Rectal smooth muscle tissue (tissue), 1 donor: ENCODE measurements at regions not wholly inside any gene's neighbourhood (a gene's known extent, or its start where the extent isn't known, plus 50 kb on each side); places are given as distances from the start of the nearest gene placed in this dataset.

ENCODE experiments used
- H3K27ac ChIP-seq: one replicate; pipeline ENCODE4 v1.7.0; 2013; ENCODE audit warnings: low read depth, low read length, inconsistent platforms
- H3K27me3 ChIP-seq: one replicate; pipeline ENCODE4 v1.7.0; 2013; ENCODE audit warnings: low read length; ENCODE audit not compliant: control insufficient read depth, insufficient read depth
- H3K36me3 ChIP-seq: one replicate; pipeline ENCODE4 v1.7.0; 2013; ENCODE audit warnings: low read length; ENCODE audit not compliant: control insufficient read depth, insufficient read depth
- H3K4me1 ChIP-seq: one replicate; pipeline ENCODE4 v1.7.0; 2013; ENCODE audit warnings: low read length; ENCODE audit not compliant: control insufficient read depth, insufficient read depth
- H3K4me3 ChIP-seq: one replicate; pipeline ENCODE4 v1.7.0; 2013; ENCODE audit warnings: low read length
- H3K9ac ChIP-seq: one replicate; pipeline ENCODE4 v1.7.0; 2013; ENCODE audit warnings: low read length

DNA sequence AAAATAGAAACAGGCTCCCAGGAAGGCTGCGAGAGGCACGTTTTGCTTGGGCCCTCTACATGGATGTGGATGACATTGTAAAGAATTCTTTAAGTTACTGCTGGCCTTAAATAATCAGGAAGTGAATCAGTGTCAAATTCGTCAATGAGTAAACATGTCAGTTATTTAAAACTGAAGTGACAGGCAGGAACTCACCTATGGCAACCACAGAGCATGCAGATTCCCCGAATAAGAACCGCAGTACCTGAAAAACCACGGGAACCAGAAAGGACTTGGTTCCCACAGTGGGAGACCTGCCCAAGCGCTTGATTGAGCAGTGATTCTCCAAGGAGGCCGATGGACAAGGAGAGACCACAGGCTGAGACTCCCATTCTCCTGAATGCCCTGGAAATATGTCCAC lies 351.2 kb upstream of the AKR1E2 start:
- Histone ChIP-seq H3K9ac (no peak overlapping the region), H3K27me3 (no peaks in the 10 kb centered on the region), H3K36me3 (no peaks in the 10 kb centered on the region), H3K4me3 (no peak overlapping the region), H3K27ac (no peak overlapping the region), H3K4me1 (no peaks in the 10 kb centered on the region)

- H3K27ac ChIP-seq = no peak overlapping the region
- no peak overlapping the region for H3K4me3 ChIP-seq
- H3K36me3 ChIP-seq = no peaks in the 10 kb centered on the region
- no peaks in the 10 kb centered on the region for H3K27me3 ChIP-seq
- no peak overlapping the region for H3K9ac ChIP-seq
- H3K4me1 ChIP-seq = no peaks in the 10 kb centered on the region
Observed at GRCh38 chr10:4473977-4474376, 352.0 kb upstream of the AKR1E2 start.

DNA sequence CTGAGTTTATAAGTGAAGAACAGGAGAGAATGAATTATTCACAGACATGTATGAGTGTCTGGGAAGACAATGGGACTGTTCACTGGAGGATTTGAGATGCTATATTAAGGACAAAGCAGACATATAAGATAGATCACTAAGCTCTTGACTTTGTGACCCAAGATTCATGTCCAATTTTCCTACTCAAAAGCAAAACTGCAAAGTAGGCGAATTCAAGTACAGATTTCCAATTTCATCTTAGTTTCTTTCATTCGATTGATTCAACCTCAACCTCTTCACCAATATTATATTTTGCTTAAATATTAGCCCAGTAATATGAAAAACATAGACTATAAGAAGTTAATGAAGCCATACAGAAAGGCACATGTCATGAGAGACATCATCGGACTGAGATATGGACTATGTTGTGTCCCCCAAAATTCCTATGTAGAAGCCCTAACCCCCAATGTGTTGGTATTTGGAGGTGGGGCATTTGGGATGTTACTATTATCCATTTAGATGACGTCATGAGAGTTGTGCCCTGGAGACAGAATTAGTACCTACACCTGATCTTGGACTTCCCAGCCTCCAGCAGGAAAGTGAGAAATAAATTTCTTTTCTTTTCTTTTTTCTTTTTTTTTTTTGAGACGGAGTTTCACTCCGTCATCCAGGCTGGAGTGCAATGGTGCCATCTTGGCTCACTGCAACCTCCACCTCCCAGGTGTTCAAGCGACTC lies 353.7 kb upstream of the AKR1E2 start:
- Histone ChIP-seq H3K4me1 (no peaks in the 10 kb centered on the region), H3K4me3 (no peak overlapping the region), H3K27me3 (no peaks in the 10 kb centered on the region), H3K9ac (no peak overlapping the region), H3K27ac (no peak overlapping the region), H3K36me3 (no peaks in the 10 kb centered on the region)

- H3K36me3 ChIP-seq = no peaks in the 10 kb centered on the region
Observed at GRCh38 chr10:4470231-4470835, 355.7 kb upstream of the AKR1E2 start.

GRCh38 chr10:4467481-4467880 lies 358.5 kb upstream of the AKR1E2 start:
- Histone ChIP-seq H3K9ac (no peak overlapping the region), H3K4me1 (no peaks in the 10 kb centered on the region), H3K4me3 (no peak overlapping the region), H3K27me3 (no peaks in the 10 kb centered on the region), H3K36me3 (no peaks in the 10 kb centered on the region), H3K27ac (no peak overlapping the region)

More at GRCh38 chr10:4470231-4470835, 355.7 kb upstream of the AKR1E2 start:
- Histone ChIP-seq H3K9ac (no peak overlapping the region), H3K4me1 (no peaks in the 10 kb centered on the region), H3K27ac (no peak overlapping the region), H3K27me3 (no peaks in the 10 kb centered on the region), H3K4me3 (no peak overlapping the region)

DNA sequence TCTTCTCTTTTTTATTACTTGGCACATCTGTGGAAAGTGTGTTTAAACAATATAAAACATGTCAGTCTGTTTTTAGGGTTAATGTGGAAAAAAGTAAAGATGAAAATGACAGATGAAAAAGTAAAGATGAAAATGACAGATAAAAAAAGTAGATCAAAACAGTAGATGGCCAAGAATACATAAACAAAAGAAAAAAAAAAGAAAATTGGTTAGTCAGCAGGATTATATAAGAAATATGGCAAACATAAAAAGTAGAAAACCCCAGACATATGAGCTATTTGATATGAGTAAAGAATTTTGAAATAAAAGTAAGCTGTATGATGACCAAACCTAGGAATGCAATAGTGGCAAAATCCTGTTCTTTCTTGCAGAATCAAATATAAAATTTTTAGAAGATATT lies 365.7 kb upstream of the AKR1E2 start:
- no peaks in the 10 kb centered on the region for H3K36me3 ChIP-seq
- H3K27me3 ChIP-seq = no peaks in the 10 kb centered on the region
- H3K4me3 ChIP-seq = no peak overlapping the region
- no peak overlapping the region for H3K27ac ChIP-seq
- no peak overlapping the region for H3K9ac ChIP-seq
- no peaks in the 10 kb centered on the region for H3K4me1 ChIP-seq

- H3K27me3 ChIP-seq = no peaks in the 10 kb centered on the region
- no peak overlapping the region for H3K27ac ChIP-seq
- H3K4me3 ChIP-seq = no peak overlapping the region
- H3K36me3 ChIP-seq = no peaks in the 10 kb centered on the region
- no peak overlapping the region for H3K9ac ChIP-seq
- no peaks in the 10 kb centered on the region for H3K4me1 ChIP-seq
Observed at GRCh38 chr10:4459531-4459930, 366.5 kb upstream of the AKR1E2 start.

DNA sequence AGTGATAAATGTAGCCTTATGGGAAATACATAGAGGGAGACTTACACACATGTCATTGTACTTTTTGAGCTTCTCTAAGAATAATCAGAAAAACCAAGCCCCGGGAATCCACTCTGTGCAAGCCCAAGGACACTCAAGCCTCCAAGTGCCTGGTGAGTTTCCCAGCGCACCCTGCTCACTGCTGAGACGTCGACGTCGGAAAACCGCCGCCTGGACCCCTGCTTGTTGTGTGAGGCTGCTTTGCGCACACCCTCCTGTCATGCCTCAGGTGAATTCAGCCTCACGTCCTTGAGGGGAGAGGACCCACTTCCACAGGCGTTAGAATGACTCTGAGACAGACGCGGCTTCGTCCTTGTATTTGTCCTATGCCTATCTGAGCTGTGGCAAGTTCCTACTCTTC lies 368.4 kb upstream of the AKR1E2 start:
- Histone ChIP-seq H3K4me1 (no peaks in the 10 kb centered on the region), H3K9ac (no peak overlapping the region), H3K27me3 (no peaks in the 10 kb centered on the region), H3K4me3 (no peak overlapping the region), H3K36me3 (no peaks in the 10 kb centered on the region), H3K27ac (no peak overlapping the region)

DNA sequence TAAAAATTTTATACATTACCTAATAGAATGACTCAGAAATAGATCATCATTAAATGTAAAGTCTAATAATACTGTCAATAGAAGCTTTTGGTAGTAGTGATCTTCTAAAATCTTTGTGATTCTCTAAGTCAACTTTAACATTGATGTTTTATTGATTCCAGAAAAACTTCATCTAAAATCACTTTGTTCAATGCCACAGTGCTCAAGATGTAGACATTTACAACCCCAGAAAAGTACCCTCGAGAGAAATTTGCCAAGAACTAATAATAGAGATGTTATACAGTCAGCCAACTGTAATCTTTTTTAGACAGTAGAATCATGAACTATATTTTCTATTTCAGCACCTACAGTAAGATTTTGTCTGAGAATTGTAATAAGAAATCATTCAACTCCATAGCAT lies 369.2 kb upstream of the AKR1E2 start:
- no peak overlapping the region for H3K27ac ChIP-seq
- H3K4me1 ChIP-seq = no peaks in the 10 kb centered on the region
- no peak overlapping the region for H3K4me3 ChIP-seq
- H3K9ac ChIP-seq = no peak overlapping the region
- H3K36me3 ChIP-seq = no peaks in the 10 kb centered on the region
- H3K27me3 ChIP-seq = no peaks in the 10 kb centered on the region

DNA sequence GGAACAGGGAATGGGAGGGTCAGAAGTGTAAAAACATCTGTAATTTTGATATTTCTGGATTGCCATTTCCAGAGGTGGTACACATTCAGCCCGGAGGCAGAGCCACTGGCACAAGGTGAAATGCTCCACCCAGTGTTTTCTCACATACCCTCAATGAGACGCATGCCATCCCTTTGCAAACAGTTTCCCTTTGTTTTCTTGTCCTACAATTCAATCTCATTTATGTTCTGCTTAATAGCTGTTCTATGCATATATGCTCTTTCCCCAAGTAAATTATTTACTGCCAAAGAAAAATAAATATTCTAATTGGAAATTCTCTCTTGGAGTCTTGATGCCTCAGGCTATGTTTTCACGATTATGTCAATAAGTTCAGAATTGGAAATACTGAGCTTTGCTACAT lies 369.7 kb upstream of the AKR1E2 start:
- Histone ChIP-seq H3K27ac (no peak overlapping the region), H3K9ac (no peak overlapping the region), H3K4me1 (no peaks in the 10 kb centered on the region), H3K36me3 (no peaks in the 10 kb centered on the region), H3K27me3 (no peaks in the 10 kb centered on the region), H3K4me3 (no peak overlapping the region)

GRCh38 chr10:4453950-4454349 lies 372.1 kb upstream of the AKR1E2 start:
- Histone ChIP-seq H3K4me1 (no peaks in the 10 kb centered on the region), H3K9ac (no peak overlapping the region), H3K27ac (no peak overlapping the region), H3K36me3 (no peaks in the 10 kb centered on the region), H3K27me3 (no peaks in the 10 kb centered on the region), H3K4me3 (no peak overlapping the region)

DNA sequence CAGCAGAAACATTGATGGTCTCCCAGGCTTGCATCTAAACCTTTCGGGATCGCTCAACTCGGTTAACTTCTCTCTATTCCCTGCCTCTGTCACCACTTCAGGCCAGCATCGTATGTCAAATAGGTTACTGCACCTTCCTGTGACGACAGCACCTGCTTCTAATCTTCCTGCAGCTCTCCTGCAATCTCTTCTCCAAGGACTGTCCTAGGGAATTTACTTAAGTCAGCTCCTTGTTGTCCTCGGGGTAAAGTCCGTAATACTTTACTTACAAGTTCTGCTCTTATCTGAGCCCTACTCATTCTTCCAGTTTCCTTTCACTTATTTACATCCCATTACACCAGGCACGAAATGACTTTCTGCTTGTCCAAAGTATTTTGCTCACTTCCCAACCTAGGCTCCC lies 372.7 kb upstream of the AKR1E2 start:
- H3K27me3 ChIP-seq = no peaks in the 10 kb centered on the region
- no peak overlapping the region for H3K9ac ChIP-seq

More for the DNA sequence above, 372.7 kb upstream of the AKR1E2 start:
- Histone ChIP-seq H3K36me3 (no peaks in the 10 kb centered on the region), H3K4me3 (no peak overlapping the region), H3K4me1 (no peaks in the 10 kb centered on the region), H3K27ac (no peak overlapping the region)
